IMR-90 (cell line): ENCODE measurements at regions not wholly inside any gene's neighbourhood (a gene's known extent, or its start where the extent isn't known, plus 50 kb on each side); places are given as distances from the start of the nearest gene placed in this dataset.

ENCODE experiments used
- ATAC-seq: fragments of 200-7000 bp; cut with Tn5 transposase; 2 replicates; pipeline ENCODE4 v1.9.1; 2020; ENCODE audit warnings: low read depth, mild to moderate bottlenecking, moderate library complexity
- BruUV-seq: library from RNA; stranded (reverse); fragments of 400-500 nt; replicated peaks from 2 replicates; lab custom pipeline; 2021; lab: Mats Ljungman, UMichigan
- CTCF ChIA-PET: fragments of 300-600 bp; formaldehyde crosslinking; extraction: SDS; loops from one replicate; lab custom pipeline; 2021; ENCODE audit warnings: antibody characterized with exemption; lab: Yijun Ruan, JAX
- POLR2A ChIA-PET: fragments of 300-600 bp; sonication (Branson Sonifier 250); formaldehyde crosslinking; loops from one replicate; lab custom pipeline; 2022; ENCODE audit warnings: antibody characterized with exemption; ENCODE audit not compliant: unreplicated experiment; lab: Charles Lee
- DNase-seq: peaks from one replicate; pipeline ENCODE4 v3.0.0; 2013
- H2AFZ ChIP-seq: replicated peaks from 2 replicates; pipeline ENCODE3; 2013; ENCODE audit warnings: low read length, mild to moderate bottlenecking; ENCODE audit not compliant: poor library complexity
- H2AK5ac ChIP-seq: 2 replicates; pipeline ENCODE4 v1.6.1; 2013; ENCODE audit warnings: low read depth, low read length, inconsistent platforms
- H2AK9ac ChIP-seq: replicated peaks from 2 replicates; pipeline ENCODE3; 2013; ENCODE audit warnings: mild to moderate bottlenecking, low read depth, low read length, moderate library complexity; ENCODE audit not compliant: poor library complexity
- H2BK120ac ChIP-seq: 2 replicates; pipeline ENCODE4 v1.6.1; 2013; ENCODE audit warnings: low read depth, low read length, inconsistent platforms
- H2BK15ac ChIP-seq: 3 replicates; pipeline ENCODE4 v1.6.1; 2013; ENCODE audit warnings: low read depth, low read length, inconsistent platforms
- H2BK20ac ChIP-seq: 2 replicates; pipeline ENCODE4 v1.6.1; 2013; ENCODE audit warnings: low read depth, mild to moderate bottlenecking, inconsistent platforms, low read length, moderate library complexity
- H2BK5ac ChIP-seq: 2 replicates; pipeline ENCODE4 v1.6.1; 2013; ENCODE audit warnings: mild to moderate bottlenecking, low read depth, low read length, inconsistent platforms; ENCODE audit not compliant: poor library complexity, severe bottlenecking
- H3K14ac ChIP-seq: replicated peaks from 2 replicates; pipeline ENCODE4 v1.6.1; 2013; ENCODE audit warnings: low read depth, low read length, inconsistent platforms
- H3K18ac ChIP-seq: 2 replicates; pipeline ENCODE4 v1.6.1; 2013; ENCODE audit warnings: low read depth, low read length, control low read depth
- H3K23ac ChIP-seq: 2 replicates; pipeline ENCODE4 v1.6.1; 2013; ENCODE audit warnings: low read depth, low read length, inconsistent platforms
- H3K27ac ChIP-seq: 2 replicates; pipeline ENCODE4 v1.5.1; 2013; ENCODE audit warnings: mild to moderate bottlenecking, control low read depth, low read length; ENCODE audit not compliant: insufficient read depth
- H3K27me3 ChIP-seq: 2 replicates; pipeline ENCODE4 v1.6.1; 2013; ENCODE audit warnings: low read length; ENCODE audit not compliant: control insufficient read depth, insufficient read depth
- H3K36me3 ChIP-seq: 2 replicates; pipeline ENCODE4 v1.6.1; 2013; ENCODE audit warnings: low read length, mixed read lengths; ENCODE audit not compliant: control insufficient read depth, insufficient read depth
- H3K4ac ChIP-seq: 2 replicates; pipeline ENCODE4 v1.6.1; 2013; ENCODE audit warnings: low read depth, low read length, inconsistent platforms
- H3K4me1 ChIP-seq: 2 replicates; pipeline ENCODE4 v1.6.1; 2013; ENCODE audit warnings: low read length, mixed read lengths; ENCODE audit not compliant: control insufficient read depth, insufficient read depth
- H3K4me2 ChIP-seq: 2 replicates; pipeline ENCODE4 v1.6.1; 2013; ENCODE audit warnings: low read depth, mild to moderate bottlenecking, control low read depth, low read length, moderate library complexity
- H3K4me3 ChIP-seq: 2 replicates; pipeline ENCODE4 v1.5.1; 2013; ENCODE audit warnings: low read depth, mild to moderate bottlenecking, control low read depth, low read length, moderate library complexity; ENCODE audit not compliant: insufficient read depth
- H3K56ac ChIP-seq: 2 replicates; pipeline ENCODE4 v1.6.1; 2013; ENCODE audit warnings: low read length, inconsistent platforms; ENCODE audit not compliant: insufficient read depth; ENCODE audit errors: extremely low read depth
- H3K79me1 ChIP-seq, 2 experiments: 2 replicates each; pipeline ENCODE4 v1.6.1; 2013; ENCODE audit warnings: low read length in 2 of 2, inconsistent platforms in 1 of 2, low read depth in 1 of 2
- H3K9ac ChIP-seq: 2 replicates; pipeline ENCODE4 v1.6.1; 2013; ENCODE audit warnings: low read depth, low read length, control low read depth
- H3K9me1 ChIP-seq: 2 replicates; pipeline ENCODE4 v1.6.1; 2013; ENCODE audit warnings: low read length, inconsistent platforms; ENCODE audit not compliant: insufficient read depth
- H3K9me3 ChIP-seq: 2 replicates; pipeline ENCODE4 v1.6.1; 2013; ENCODE audit warnings: low read length; ENCODE audit not compliant: control insufficient read depth, insufficient read depth
- H4K20me1 ChIP-seq: 2 replicates; pipeline ENCODE4 v1.6.1; 2013; ENCODE audit warnings: low read length, inconsistent platforms; ENCODE audit not compliant: insufficient read depth
- H4K5ac ChIP-seq: 2 replicates; pipeline ENCODE4 v1.6.1; 2013; ENCODE audit warnings: mild to moderate bottlenecking, low read depth, low read length, control low read depth
- H4K8ac ChIP-seq, 2 experiments: 2 replicates each; pipeline ENCODE4 v1.6.1; 2013; ENCODE audit warnings: low read depth in 2 of 2, low read length in 2 of 2, control low read depth in 1 of 2, inconsistent platforms in 1 of 2
- H4K91ac ChIP-seq: 2 replicates; pipeline ENCODE4 v1.6.1; 2013; ENCODE audit warnings: low read depth, low read length, inconsistent platforms; ENCODE audit not compliant: insufficient read depth
- BHLHE40 ChIP-seq: fragments of 150-350 bp; IDR thresholded peaks from 2 replicates; pipeline ENCODE4 v1.6.1; 2016; ENCODE audit warnings: mild to moderate bottlenecking, low read depth, low read length
- CEBPB ChIP-seq: IDR thresholded peaks from 2 replicates; pipeline ENCODE4 v1.6.1; 2012; ENCODE audit warnings: low read depth, low read length, improper control_type of control experiment
- CHD1 ChIP-seq: IDR thresholded peaks from 2 replicates; pipeline ENCODE4 v1.6.1; 2012; ENCODE audit warnings: low read depth, low read length, improper control_type of control experiment
- CTCF ChIP-seq: conservative IDR thresholded peaks from 2 replicates; pipeline ENCODE4 v1.5.1; 2012; ENCODE audit warnings: mild to moderate bottlenecking, low read depth, low read length, improper control_type of control experiment
- ELK1 ChIP-seq: fragments of 150-350 bp; IDR thresholded peaks from 2 replicates; pipeline ENCODE4 v1.6.1; 2016; ENCODE audit warnings: low read depth, mild to moderate bottlenecking, low read length, moderate library complexity, borderline replicate concordance
- FOS ChIP-seq: fragments of 150-350 bp; IDR thresholded peaks from 2 replicates; pipeline ENCODE4 v1.6.1; 2016; ENCODE audit warnings: low read depth, low read length
- MAFK ChIP-seq: IDR thresholded peaks from 2 replicates; pipeline ENCODE4 v1.6.1; 2012; ENCODE audit warnings: low read depth, low read length, improper control_type of control experiment
- MAZ ChIP-seq: IDR thresholded peaks from 2 replicates; pipeline ENCODE4 v1.6.1; 2012; ENCODE audit warnings: low read depth, mild to moderate bottlenecking, low read length, improper control_type of control experiment, moderate library complexity, borderline replicate concordance
- MXI1 ChIP-seq: IDR thresholded peaks from 2 replicates; pipeline ENCODE4 v1.6.1; 2012; ENCODE audit warnings: low read depth, mild to moderate bottlenecking, low read length, moderate library complexity, borderline replicate concordance
- NFE2L2 ChIP-seq: fragments of 150-350 bp; IDR thresholded peaks from 2 replicates; pipeline ENCODE4 v1.6.1; 2016; ENCODE audit warnings: low read depth, mild to moderate bottlenecking, low read length
- POLR2A ChIP-seq: IDR thresholded peaks from 2 replicates; pipeline ENCODE4 v1.6.1; 2012; ENCODE audit warnings: mild to moderate bottlenecking, low read depth, low read length
- RAD21 ChIP-seq: IDR thresholded peaks from 2 replicates; pipeline ENCODE4 v1.6.1; 2012; ENCODE audit warnings: low read length, improper control_type of control experiment
- RCOR1 ChIP-seq: IDR thresholded peaks from 2 replicates; pipeline ENCODE4 v1.6.1; 2012; ENCODE audit warnings: mild to moderate bottlenecking, low read length, improper control_type of control experiment; ENCODE audit not compliant: insufficient replicate concordance
- RFX5 ChIP-seq: IDR thresholded peaks from 2 replicates; pipeline ENCODE4 v1.8.0; 2012; ENCODE audit warnings: low read depth, mild to moderate bottlenecking, low read length, moderate library complexity
- SMC3 ChIP-seq: fragments of 150-350 bp; IDR thresholded peaks from 2 replicates; pipeline ENCODE4 v1.6.1; 2016; ENCODE audit warnings: low read depth, mild to moderate bottlenecking, antibody characterized with exemption, low read length, moderate library complexity
- WGBS, 2 experiments: methylation state at CpG; one replicate each; pipeline versions ENCODE4 v1.1.5 to v1.1.7; 2013; ENCODE audit warnings: missing lambda C conversion rate in 2 of 2; ENCODE audit not compliant: insufficient read length in 1 of 2; ENCODE audit errors: extremely low coverage in 2 of 2; 5-methylcytosine and 5-hydroxymethylcytosine counted together
- dilution Hi-C: fragments of 300-500 bp; cut with HindIII; formaldehyde crosslinking; loops from one replicate; pipeline ENCODE4 v1.14.3; 2018; ENCODE audit warnings: low sequenced_read_pairs; ENCODE audit not compliant: unreplicated experiment
- in situ Hi-C: fragments of 300-500 bp; cut with MboI; formaldehyde crosslinking; loops from 3 replicates; pipeline ENCODE4 v1.14.3; 2019; ENCODE audit warnings: low sequenced_read_pairs, inconsistent platforms, mixed read lengths
- intact Hi-C: fragments of 100-400 bp; cut with micrococcal nuclease; formaldehyde crosslinking; loops from 2 replicates; pipeline ENCODE4 v1.10.0; 2022

- Histone ChIP-seq H3K4me2 (no peak overlapping the region), H2BK15ac (peak overlapping the region; percentile 85; the same call in 2 of the 3 replicates), H3K4ac (no peak overlapping the region), H3K4me1 (peaks cover 15% of the 10 kb centered on the region), H3K79me1 (peaks cover 0 to 9% of the 10 kb centered on the region in 2 experiments; a peak in 2 of 4 replicates), H3K56ac (no peak overlapping the region), H3K4me3 (no peak overlapping the region), H3K9ac (no peak overlapping the region), H4K8ac (no peak overlapping the region), H3K9me3 (no peaks in the 10 kb centered on the region), H2AK9ac (no peak overlapping the region), H2BK5ac (no peak overlapping the region), H4K5ac (no peak overlapping the region), H4K91ac (peak overlapping the region; percentile 32; the same call in 1 of the 2 replicates), H3K27me3 (no peaks in the 10 kb centered on the region), H3K27ac (no peak overlapping the region), H3K23ac (no peak overlapping the region), H2AK5ac (no peak overlapping the region), H2BK120ac (peak overlapping the region; percentile 90), H3K14ac (no peak overlapping the region), H3K18ac (peak overlapping the region; percentile 20; the same call in 1 of the 2 replicates), H3K36me3 (no peaks in the 10 kb centered on the region), H2BK20ac (peak overlapping the region; percentile 75; the same call in 1 of the 2 replicates), H4K20me1 (no peaks in the 10 kb centered on the region), H3K9me1 (peaks cover 19% of the 10 kb centered on the region), H2AFZ (no peak overlapping the region)
- ATAC-seq = no peak
- dilution Hi-C loops (no loop called here), intact Hi-C loops (no loop called here), in situ Hi-C loops (no loop called here)
- ChIA-PET CTCF (no interaction called here), POLR2A (no interaction called here)
- no peak for DNase-seq
- TF ChIP-seq RCOR1 = no peak
- TF ChIP-seq CTCF = no peak
- TF ChIP-seq RAD21 = no peak
- no peak for TF ChIP-seq NFE2L2
- TF ChIP-seq SMC3 = no peak
- TF ChIP-seq MAZ = no peak
- no peak for TF ChIP-seq BHLHE40
- TF ChIP-seq POLR2A = no peak
- TF ChIP-seq CEBPB = no peak
- no peak for TF ChIP-seq MAFK
- TF ChIP-seq CHD1 = no peak
- TF ChIP-seq FOS = no peak
- TF ChIP-seq MXI1 = no peak
- no peak for TF ChIP-seq ELK1
- TF ChIP-seq RFX5 = no peak
- no CpG with 5 or more reads among the region's 2 CpGs for whole genome bisulfite sequencing, 2 experiments
- no TSS peak for BruUV-seq
Measured at GRCh38 chr4:13887010-13887409, 259.5 kb upstream of the BOD1L1 start.
